Osteocyte (in vitro differentiated cells): ENCODE measurements at regions not wholly inside any gene's neighbourhood (a gene's known extent, or its start where the extent isn't known, plus 50 kb on each side); places are given as distances from the start of the nearest gene placed in this dataset.

Experiments used
- DNase-seq: peaks from one replicate; pipeline ENCODE4 v3.0.0; 2021; ENCODE audit warnings: mixed read lengths; ENCODE audit not compliant: unreplicated experiment; ENCODE audit errors: extremely low spot score
- H3K27ac Mint-ChIP-seq: one replicate; pipeline ENCODE4 v1.8.0; 2021; ENCODE audit warnings: mild to moderate bottlenecking, mixed read lengths; ENCODE audit not compliant: unreplicated experiment
- H3K27me3 Mint-ChIP-seq: one replicate; pipeline ENCODE4 v1.8.0; 2021; ENCODE audit warnings: mixed read lengths; ENCODE audit not compliant: unreplicated experiment
- H3K36me3 Mint-ChIP-seq: one replicate; pipeline ENCODE4 v1.8.0; 2021; ENCODE audit warnings: mixed read lengths; ENCODE audit not compliant: unreplicated experiment
- H3K4me1 Mint-ChIP-seq: one replicate; pipeline ENCODE4 v1.8.0; 2021; ENCODE audit warnings: mixed read lengths; ENCODE audit not compliant: unreplicated experiment
- H3K4me3 Mint-ChIP-seq: one replicate; pipeline ENCODE4 v1.8.0; 2021; ENCODE audit warnings: mild to moderate bottlenecking, moderate library complexity, mixed read lengths; ENCODE audit not compliant: unreplicated experiment
- H3K9me3 Mint-ChIP-seq: one replicate; pipeline ENCODE4 v1.8.0; 2021; ENCODE audit warnings: mixed read lengths; ENCODE audit not compliant: unreplicated experiment
- TF ChIP-seq, protein P1 (sequence below): fragments of 200-600 bp; sonication (generic); IDR thresholded peaks from 2 replicates; pipeline ENCODE4 v1.5.0; 2021; ENCODE audit warnings: antibody characterized with exemption, mild to moderate bottlenecking, moderate library complexity

DNA sequence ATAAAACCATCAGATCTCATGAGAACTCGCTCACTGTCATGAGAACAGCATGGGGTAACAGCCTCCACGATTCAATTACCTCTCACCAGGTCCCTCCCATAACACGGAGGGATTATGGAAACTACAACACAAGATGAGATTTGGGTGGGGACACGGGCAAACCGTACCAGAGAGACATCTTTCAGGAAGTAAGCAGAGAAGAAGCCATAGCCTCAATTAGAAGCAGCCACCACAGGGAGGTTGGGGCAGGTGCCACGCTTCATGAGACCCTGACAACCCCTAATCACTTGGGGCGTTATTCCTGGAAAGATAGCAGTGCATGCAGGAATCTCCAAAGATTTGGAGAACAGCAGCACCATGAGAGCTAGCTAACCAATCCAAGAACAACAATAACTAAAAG lies 52.9 kb upstream of the SIRPG start:
- Mint-ChIP-seq H3K36me3 (no peaks in the 10 kb centered on the region), H3K9me3 (no peaks in the 10 kb centered on the region), H3K27ac (no peak overlapping the region), H3K4me3 (no peak overlapping the region), H3K4me1 (no peaks in the 10 kb centered on the region), H3K27me3 (peaks cover 20% of the 10 kb centered on the region)
- no peak for DNase-seq
- TF ChIP-seq, protein P1, sequence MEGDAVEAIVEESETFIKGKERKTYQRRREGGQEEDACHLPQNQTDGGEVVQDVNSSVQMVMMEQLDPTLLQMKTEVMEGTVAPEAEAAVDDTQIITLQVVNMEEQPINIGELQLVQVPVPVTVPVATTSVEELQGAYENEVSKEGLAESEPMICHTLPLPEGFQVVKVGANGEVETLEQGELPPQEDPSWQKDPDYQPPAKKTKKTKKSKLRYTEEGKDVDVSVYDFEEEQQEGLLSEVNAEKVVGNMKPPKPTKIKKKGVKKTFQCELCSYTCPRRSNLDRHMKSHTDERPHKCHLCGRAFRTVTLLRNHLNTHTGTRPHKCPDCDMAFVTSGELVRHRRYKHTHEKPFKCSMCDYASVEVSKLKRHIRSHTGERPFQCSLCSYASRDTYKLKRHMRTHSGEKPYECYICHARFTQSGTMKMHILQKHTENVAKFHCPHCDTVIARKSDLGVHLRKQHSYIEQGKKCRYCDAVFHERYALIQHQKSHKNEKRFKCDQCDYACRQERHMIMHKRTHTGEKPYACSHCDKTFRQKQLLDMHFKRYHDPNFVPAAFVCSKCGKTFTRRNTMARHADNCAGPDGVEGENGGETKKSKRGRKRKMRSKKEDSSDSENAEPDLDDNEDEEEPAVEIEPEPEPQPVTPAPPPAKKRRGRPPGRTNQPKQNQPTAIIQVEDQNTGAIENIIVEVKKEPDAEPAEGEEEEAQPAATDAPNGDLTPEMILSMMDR, result no peak

DNA sequence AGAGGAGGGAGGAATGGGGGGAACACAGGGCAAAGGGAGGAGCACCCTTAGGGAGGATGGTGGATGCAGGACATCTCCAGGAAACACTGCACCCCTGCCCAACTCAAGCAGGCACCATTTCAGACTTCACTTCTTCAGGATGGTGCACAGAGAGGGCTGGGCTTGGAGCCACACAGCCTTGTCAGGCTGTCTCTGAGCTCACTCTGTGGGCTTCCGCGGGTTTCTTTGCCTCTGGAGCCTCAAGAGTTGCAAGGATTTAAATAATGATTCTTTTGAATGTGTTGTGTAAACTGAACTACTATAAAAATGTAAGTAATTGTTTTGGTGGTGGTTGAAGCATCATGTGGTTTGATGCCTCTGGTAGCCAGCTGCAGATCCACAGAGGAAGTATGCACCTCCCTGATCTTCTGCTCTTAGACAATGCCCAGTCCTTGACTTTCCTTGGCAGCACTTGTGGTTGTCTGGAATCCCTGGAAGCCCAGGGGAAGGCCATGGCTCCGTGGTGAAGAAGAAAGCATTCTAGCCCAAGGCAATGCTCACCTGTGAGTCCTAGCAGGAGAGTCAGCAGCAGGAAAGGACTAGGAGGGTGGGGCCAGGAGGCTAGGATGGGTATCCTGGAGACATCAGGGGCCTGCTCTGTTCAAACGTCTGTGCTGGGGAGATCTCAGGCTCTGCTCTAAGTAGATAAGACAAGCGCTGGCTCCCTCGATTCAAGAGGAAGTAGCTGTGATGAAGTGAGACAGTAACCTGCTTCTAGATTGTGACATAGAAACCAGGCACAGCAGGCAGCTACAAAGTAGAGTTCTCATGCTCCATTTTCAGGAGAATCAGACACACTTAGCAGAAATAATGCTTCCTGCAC lies 50.2 kb upstream of the SIRPG start:
- Mint-ChIP-seq H3K4me3 (no peak overlapping the region), H3K4me1 (no peaks in the 10 kb centered on the region), H3K27ac (no peak overlapping the region), H3K27me3 (peaks cover 9% of the 10 kb centered on the region), H3K9me3 (no peaks in the 10 kb centered on the region), H3K36me3 (no peaks in the 10 kb centered on the region)
- DNase-seq, result peak; percentile 71
- TF ChIP-seq, protein P1, result no peak
